ENCODE measurements at regions not wholly inside any gene's neighbourhood (a gene's known extent, or its start where the extent isn't known, plus 50 kb on each side); places are given as distances from the start of the nearest gene placed in this dataset.

GRCh38 chr11:76721755-76722677 is 51.5 kb upstream of the LRRC32 start:
- Mint-ChIP-seq H3K27me3 (peaks cover 39 to 56% (median 41%) of the 10 kb centered on the region in 3 donors), H3K36me3 (no peaks in the 10 kb centered on the region), H3K27ac (peak overlapping the region in 1 of 6 donors; percentile 64), H3K4me1 (peaks cover 0 to 12% (median 11%) of the 10 kb centered on the region in 3 donors), H3K9me3 (no peaks in the 10 kb centered on the region), H3K4me3 (peak overlapping the region in 1 of 8 donors; percentile 48)
- DNase-seq (peak; percentile 46), ATAC-seq (ENCODE audit: low read depth in 2 of 2) (peak; percentile 87 to 96)

DNA sequence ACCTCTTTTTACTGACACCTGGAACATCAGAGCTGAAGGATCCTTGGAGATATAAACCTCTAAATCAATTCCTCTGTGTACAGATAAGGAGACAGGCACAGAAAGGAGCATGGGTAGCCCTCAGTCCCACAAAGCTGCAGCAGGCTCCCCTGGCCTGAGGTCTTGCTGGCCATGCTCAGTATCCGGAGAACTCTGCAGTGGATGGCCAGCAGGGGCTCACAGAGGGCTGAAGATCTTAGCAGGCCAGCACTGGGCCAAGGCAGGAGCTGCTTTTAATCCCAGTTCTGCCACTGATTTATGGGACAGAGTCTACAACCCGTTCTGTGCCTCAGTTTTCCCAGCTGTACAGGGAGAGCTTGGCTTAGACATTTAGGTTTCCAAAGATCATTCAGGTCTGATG is 52.6 kb upstream of the LRRC32 start:
- peaks cover 44 to 66% (median 52%) of the 10 kb centered on the region in 3 donors for H3K27me3 Mint-ChIP-seq
- H3K4me3 Mint-ChIP-seq = no peak overlapping the region
- no peak overlapping the region for H3K27ac Mint-ChIP-seq

DNA sequence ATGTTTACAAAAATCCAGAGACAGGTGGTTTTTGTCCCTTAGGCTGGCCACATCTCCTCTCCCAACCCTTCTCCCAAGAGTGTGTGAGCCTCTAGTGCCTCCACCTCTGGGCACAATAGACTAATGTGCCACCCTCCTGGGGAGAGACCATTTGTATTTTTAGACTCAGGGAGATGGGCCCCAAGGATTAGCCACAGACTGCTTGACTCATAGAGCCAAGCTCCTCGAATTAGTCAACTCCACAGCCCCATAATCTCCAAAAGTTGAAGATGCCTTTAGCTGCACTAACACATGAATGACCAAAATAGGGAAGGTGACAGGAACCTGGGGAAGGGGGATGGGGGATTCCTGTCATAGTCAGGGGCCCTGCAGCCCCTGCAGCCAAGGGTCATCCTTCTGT is 53.0 kb upstream of the LRRC32 start:
- Mint-ChIP-seq H3K9me3 (no peaks in the 10 kb centered on the region), H3K36me3 (no peaks in the 10 kb centered on the region), H3K4me3 (no peak overlapping the region), H3K4me1 (peaks cover 0 to 12% (median 11%) of the 10 kb centered on the region in 3 donors), H3K27me3 (peaks cover 44 to 66% (median 52%) of the 10 kb centered on the region in 3 donors), H3K27ac (no peak overlapping the region)
- DNase-seq (no peak), ATAC-seq (ENCODE audit: low read depth in 2 of 2) (no peak)

More for the DNA sequence above, 52.6 kb upstream of the LRRC32 start:
- Mint-ChIP-seq H3K9me3 (no peaks in the 10 kb centered on the region), H3K36me3 (no peaks in the 10 kb centered on the region), H3K4me1 (peaks cover 0 to 12% (median 11%) of the 10 kb centered on the region in 3 donors)
- ATAC-seq (ENCODE audit: low read depth in 2 of 2) (no peak), DNase-seq (no peak)

DNA sequence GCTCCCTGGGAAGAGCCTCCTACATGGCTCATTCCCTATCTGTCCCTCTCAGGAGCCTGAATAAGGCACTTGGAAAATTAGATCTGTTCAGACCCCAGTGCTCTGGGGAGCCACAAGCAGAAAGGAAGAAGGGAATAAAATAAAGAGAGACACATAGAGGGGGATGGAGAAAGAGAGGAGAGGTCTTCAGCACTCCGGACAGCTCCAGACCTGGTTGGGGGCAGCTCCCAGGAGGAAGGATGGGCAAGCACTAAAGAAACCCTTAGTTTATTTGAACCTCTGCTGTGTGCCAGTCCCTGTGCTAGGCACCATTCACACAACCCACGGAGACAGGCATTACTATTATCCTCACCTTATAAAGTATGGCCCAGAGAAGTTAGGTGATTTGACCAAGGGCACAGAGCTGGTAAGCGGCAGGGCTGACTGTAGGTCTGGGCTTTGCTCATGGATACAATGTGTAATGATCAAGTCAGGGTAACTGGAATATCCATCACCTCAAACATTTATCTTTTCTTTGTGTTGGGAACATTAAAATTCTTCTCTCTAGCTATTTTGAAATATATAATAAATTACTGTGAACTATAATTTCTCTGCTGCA is 53.7 kb upstream of the LRRC32 start:
- no peak overlapping the region for H3K4me3 Mint-ChIP-seq
- peaks cover 47 to 67% (median 52%) of the 10 kb centered on the region in 3 donors for H3K27me3 Mint-ChIP-seq
- no peaks in the 10 kb centered on the region for H3K36me3 Mint-ChIP-seq
- H3K9me3 Mint-ChIP-seq = no peaks in the 10 kb centered on the region
- no peak for DNase-seq
- no peak for ATAC-seq (ENCODE audit: low read depth in 2 of 2)
- no peak overlapping the region for H3K27ac Mint-ChIP-seq
- peaks cover 0 to 12% (median 11%) of the 10 kb centered on the region in 3 donors for H3K4me1 Mint-ChIP-seq

GRCh38 chr11:76728227-76728626 is 54.9 kb upstream of the TSKU start:
- H3K4me1 Mint-ChIP-seq = no peaks in the 10 kb centered on the region
- DNase-seq (no peak), ATAC-seq (ENCODE audit: low read depth in 2 of 2) (no peak)
- no peaks in the 10 kb centered on the region for H3K9me3 Mint-ChIP-seq
- no peak overlapping the region for H3K27ac Mint-ChIP-seq
- H3K27me3 Mint-ChIP-seq = peaks cover 49 to 69% (median 56%) of the 10 kb centered on the region in 3 donors
- H3K4me3 Mint-ChIP-seq = no peak overlapping the region
- H3K36me3 Mint-ChIP-seq = no peaks in the 10 kb centered on the region

GRCh38 chr11:76728778-76729177 is 54.4 kb upstream of the TSKU start:
- no peak for DNase-seq
- no peak overlapping the region for H3K27ac Mint-ChIP-seq
- no peaks in the 10 kb centered on the region for H3K9me3 Mint-ChIP-seq
- no peak for ATAC-seq (ENCODE audit: low read depth in 2 of 2)
- H3K36me3 Mint-ChIP-seq = no peaks in the 10 kb centered on the region
- peaks cover 44 to 63% (median 52%) of the 10 kb centered on the region in 3 donors for H3K27me3 Mint-ChIP-seq
- no peaks in the 10 kb centered on the region for H3K4me1 Mint-ChIP-seq
- no peak overlapping the region for H3K4me3 Mint-ChIP-seq

DNA sequence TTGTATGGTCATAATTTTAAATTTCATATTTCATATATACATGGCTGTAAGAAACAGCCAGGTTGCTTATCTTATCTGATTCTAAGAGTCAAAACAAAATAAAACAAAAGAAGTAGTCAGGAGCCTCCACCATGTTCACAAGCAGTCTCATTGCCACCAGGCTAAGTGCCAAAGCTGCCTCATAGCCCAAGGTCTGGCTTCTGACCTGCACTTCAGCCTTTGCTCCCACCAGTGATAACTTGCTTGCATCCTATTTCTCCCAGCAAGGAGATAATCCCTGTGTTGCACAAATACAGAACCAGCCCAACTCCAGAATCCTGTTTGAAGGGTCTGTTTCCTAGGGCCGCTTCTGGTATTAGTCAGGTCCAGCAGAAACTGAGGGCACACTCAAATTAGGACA is 53.9 kb upstream of the TSKU start:
- no peaks in the 10 kb centered on the region for H3K9me3 Mint-ChIP-seq
- peaks cover 40 to 59% (median 52%) of the 10 kb centered on the region in 3 donors for H3K27me3 Mint-ChIP-seq
- DNase-seq = no peak
- H3K4me1 Mint-ChIP-seq = no peaks in the 10 kb centered on the region
- no peak overlapping the region for H3K4me3 Mint-ChIP-seq
- peak overlapping the region in 1 of 6 donors; percentile 84 for H3K27ac Mint-ChIP-seq
- no peaks in the 10 kb centered on the region for H3K36me3 Mint-ChIP-seq
- ATAC-seq (ENCODE audit: low read depth in 2 of 2) = no peak

DNA sequence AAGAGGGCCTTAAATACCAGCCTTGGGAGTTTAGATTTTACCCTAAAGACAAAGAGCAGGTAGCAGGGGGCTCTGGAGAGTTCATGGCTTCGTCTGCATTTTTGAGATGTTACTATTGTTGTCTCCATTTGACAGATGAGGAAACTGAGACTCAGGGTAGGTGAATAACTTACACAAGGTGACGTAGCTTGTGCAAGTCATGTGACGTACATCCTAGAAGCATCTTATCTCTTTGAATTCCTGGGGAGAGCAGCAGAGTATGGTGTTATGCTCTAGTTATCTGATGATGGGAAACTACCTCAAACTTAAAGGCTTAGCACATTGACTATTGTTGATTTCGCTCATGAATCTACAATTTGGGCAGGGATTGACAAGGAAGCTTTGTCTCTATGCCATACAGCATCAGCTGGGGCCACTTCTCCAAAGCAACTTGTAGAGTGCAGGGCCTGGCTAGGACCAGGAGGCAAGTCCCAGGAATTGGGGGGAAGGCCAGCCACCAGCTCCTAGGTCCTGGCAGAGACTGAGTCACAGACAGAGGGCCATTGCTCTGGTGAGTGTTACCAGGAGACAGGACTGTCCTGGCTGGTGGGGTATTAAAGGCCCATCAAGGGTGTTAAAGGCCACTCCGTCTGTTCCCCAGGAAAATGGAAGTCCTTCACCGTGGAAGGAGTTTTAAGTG is 52.1 kb upstream of the TSKU start:
- DNase-seq (no peak), ATAC-seq (ENCODE audit: low read depth in 2 of 2) (no peak)
- peaks cover 26 to 41% (median 40%) of the 10 kb centered on the region in 3 donors for H3K27me3 Mint-ChIP-seq
- no peaks in the 10 kb centered on the region for H3K36me3 Mint-ChIP-seq
- H3K4me1 Mint-ChIP-seq = no peaks in the 10 kb centered on the region
- no peak overlapping the region for H3K4me3 Mint-ChIP-seq
- no peaks in the 10 kb centered on the region for H3K9me3 Mint-ChIP-seq
- no peak overlapping the region for H3K27ac Mint-ChIP-seq

DNA sequence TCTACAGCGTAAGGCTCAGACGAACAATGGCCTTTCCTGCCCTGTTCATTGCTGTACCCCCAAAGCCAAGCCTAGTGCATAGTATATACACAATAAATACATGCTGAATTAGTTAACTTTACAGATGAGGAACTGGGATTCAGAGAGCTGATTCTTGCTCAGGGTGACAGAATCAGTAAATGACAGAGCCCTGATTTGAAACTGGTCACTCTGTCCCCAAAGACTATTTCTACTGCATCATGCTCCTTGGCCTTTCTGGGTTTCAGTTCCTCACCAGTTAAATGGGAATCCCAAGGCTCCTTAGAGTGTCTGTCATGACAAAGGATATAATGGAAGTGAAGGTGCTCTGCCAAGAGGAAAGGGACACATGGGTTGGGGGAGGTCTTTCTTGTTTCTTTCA is 50.5 kb upstream of the TSKU start:
- no peak for DNase-seq
- ATAC-seq (ENCODE audit: low read depth in 2 of 2) = no peak
- Mint-ChIP-seq H3K4me3 (no peak overlapping the region), H3K4me1 (no peaks in the 10 kb centered on the region), H3K27ac (no peak overlapping the region), H3K27me3 (peaks cover 14 to 27% (median 25%) of the 10 kb centered on the region in 3 donors), H3K36me3 (no peaks in the 10 kb centered on the region), H3K9me3 (no peaks in the 10 kb centered on the region)

Data from naive B cell (primary cell).